ENCODE measurements at regions not wholly inside any gene's neighbourhood (a gene's known extent, or its start where the extent isn't known, plus 50 kb on each side); places are given as distances from the start of the nearest gene placed in this dataset.

DNA sequence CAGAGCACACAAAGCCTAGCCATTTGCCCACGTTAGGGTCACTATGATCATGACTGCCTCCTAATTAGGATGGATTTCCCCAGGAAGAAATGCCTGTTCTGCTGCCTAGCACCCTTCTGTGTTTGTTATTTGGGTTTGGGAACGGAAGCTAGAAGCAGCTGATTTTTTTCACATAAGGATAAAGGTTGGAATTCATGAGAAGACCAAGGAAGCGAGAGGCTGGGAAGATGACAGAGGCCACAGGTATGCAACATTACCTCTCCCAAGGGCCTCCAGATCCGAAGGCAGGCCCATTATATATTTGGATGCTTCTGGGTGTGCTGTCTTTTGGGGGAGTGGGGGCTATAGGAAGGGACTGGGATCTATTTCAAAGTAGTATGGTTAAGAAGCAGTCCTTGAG lies 204.7 kb downstream of the FBXO15 start:
- TF ChIP-seq POLR2A (IDR thresholded peaks at IDR 0.05): no peak
- TF ChIP-seq, protein P1, sequence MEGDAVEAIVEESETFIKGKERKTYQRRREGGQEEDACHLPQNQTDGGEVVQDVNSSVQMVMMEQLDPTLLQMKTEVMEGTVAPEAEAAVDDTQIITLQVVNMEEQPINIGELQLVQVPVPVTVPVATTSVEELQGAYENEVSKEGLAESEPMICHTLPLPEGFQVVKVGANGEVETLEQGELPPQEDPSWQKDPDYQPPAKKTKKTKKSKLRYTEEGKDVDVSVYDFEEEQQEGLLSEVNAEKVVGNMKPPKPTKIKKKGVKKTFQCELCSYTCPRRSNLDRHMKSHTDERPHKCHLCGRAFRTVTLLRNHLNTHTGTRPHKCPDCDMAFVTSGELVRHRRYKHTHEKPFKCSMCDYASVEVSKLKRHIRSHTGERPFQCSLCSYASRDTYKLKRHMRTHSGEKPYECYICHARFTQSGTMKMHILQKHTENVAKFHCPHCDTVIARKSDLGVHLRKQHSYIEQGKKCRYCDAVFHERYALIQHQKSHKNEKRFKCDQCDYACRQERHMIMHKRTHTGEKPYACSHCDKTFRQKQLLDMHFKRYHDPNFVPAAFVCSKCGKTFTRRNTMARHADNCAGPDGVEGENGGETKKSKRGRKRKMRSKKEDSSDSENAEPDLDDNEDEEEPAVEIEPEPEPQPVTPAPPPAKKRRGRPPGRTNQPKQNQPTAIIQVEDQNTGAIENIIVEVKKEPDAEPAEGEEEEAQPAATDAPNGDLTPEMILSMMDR (IDR thresholded peaks at IDR 0.05): no peak
- no peak for TF ChIP-seq POLR2AphosphoS5 (IDR thresholded peaks at IDR 0.05)
